Activated T-helper 17 cell treated with anti-CD3 and anti-CD28 coated beads, Interleukin-2, amount 50 U/mL, for 72 hours (primary cell): ENCODE measurements at regions not wholly inside any gene's neighbourhood (a gene's known extent, or its start where the extent isn't known, plus 50 kb on each side); places are given as distances from the start of the nearest gene placed in this dataset.

Source experiments
- ATAC-seq: fragments of 150-1000 bp; cut with Tn5 transposase; replicated peaks from 2 replicates; pipeline ENCODE4 v1.10.0; 2021; ENCODE audit warnings: mild to moderate bottlenecking, moderate library complexity
- H3K27ac Mint-ChIP-seq: one replicate; pipeline ENCODE4 v1.8.0; 2022; ENCODE audit warnings: mixed read lengths
- H3K27me3 Mint-ChIP-seq: one replicate; pipeline ENCODE4 v1.8.0; 2022; ENCODE audit warnings: mixed read lengths
- H3K36me3 Mint-ChIP-seq: one replicate; pipeline ENCODE4 v1.8.0; 2022; ENCODE audit warnings: low read depth, mild to moderate bottlenecking, mixed read lengths
- H3K4me1 Mint-ChIP-seq: one replicate; pipeline ENCODE4 v1.8.0; 2022; ENCODE audit warnings: mixed read lengths
- H3K4me3 Mint-ChIP-seq: one replicate; pipeline ENCODE4 v1.8.0; 2022; ENCODE audit warnings: mild to moderate bottlenecking, mixed read lengths
- H3K9me3 Mint-ChIP-seq: one replicate; pipeline ENCODE4 v1.8.0; 2022; ENCODE audit warnings: mixed read lengths

DNA sequence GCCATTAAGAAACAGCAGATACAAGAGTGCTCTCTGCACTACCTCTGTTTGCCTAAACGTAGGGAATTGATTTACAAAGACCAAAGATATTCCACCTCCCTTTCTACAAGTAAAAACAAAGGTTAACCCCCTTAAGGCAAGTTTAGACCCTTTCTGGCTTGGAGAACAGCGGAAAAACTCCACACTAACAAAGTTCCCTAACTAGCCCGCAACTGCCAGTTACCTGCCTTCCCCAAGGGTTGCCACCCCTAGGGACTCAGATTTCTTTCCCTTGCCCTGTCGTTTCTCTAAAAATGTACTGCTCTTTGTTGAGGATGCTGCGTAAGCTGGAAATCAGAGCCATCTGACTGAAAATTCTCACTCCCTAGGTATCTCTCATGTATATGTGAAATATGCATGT is 627.5 kb upstream of the SOX11 start:
- Mint-ChIP-seq H3K27me3 (no peaks in the 10 kb centered on the region), H3K27ac (no peak overlapping the region), H3K4me1 (no peaks in the 10 kb centered on the region), H3K9me3 (peaks cover 12% of the 10 kb centered on the region), H3K36me3 (no peaks in the 10 kb centered on the region), H3K4me3 (no peak overlapping the region)
- no peak for ATAC-seq

DNA sequence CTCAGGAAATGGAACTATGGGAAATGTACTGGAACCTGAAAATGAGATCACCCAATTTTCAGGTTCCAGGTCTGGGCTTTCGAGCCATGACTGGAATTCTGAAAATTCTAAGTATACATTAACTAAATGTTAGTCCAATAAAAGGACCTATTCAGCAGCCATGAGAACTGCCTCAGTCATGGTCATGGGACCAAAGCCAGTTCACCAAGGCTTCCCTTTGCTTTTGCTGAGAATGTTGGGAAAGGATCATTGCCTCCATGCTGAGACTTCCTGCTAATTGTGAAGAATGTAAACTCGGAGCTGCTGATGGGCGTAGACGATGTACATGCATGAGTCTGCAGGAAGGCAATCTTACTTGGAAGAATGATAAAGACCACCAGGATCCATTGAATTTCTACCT is 624.4 kb upstream of the SOX11 start:
- Mint-ChIP-seq H3K27me3 (no peaks in the 10 kb centered on the region), H3K4me3 (no peak overlapping the region), H3K27ac (no peak overlapping the region), H3K9me3 (peaks cover 17% of the 10 kb centered on the region), H3K4me1 (no peaks in the 10 kb centered on the region), H3K36me3 (no peaks in the 10 kb centered on the region)
- no peak for ATAC-seq

DNA sequence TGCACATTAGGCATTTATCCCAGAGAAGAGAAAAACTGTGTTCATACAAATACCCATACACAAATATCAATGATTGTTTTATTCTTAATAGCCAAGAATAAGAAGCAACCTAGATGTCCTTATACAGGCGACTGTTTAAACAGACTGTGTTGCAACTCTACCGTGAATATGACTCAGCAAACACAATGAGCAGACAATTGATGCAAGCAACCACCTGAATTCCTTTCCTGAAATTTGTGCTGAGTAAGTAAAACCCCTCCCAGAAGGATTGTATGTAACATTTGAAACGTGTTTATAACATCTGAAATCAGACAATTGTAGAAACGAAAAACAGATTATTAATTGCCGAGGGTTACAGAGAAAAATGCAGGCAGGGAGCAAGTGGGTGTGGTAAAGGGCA is 621.9 kb upstream of the SOX11 start:
- H3K4me3 Mint-ChIP-seq, result no peak overlapping the region
- ATAC-seq, result no peak
- H3K27me3 Mint-ChIP-seq, result no peaks in the 10 kb centered on the region
- H3K9me3 Mint-ChIP-seq, result peaks cover 15% of the 10 kb centered on the region
- no peaks in the 10 kb centered on the region for H3K4me1 Mint-ChIP-seq
- no peaks in the 10 kb centered on the region for H3K36me3 Mint-ChIP-seq
- H3K27ac Mint-ChIP-seq, result no peak overlapping the region

DNA sequence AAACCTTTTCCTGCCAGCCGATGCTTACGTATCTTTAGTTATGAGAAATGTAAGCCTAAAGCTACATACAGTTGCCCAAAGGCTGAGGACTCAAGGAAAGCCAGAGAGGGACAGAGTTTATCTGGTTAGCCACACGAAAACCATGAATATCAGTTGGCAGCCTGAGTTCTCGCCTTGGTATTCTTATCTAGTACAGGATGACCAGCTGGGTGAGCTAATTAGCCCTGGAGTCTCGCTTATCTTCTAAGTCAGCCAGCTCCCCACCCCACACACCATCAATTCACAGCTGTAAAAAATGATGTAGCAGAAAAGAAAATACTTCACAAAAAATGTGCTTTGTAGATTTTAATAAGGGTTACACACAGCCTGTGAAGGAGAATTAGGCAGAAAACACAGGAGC is 617.5 kb upstream of the SOX11 start:
- Mint-ChIP-seq H3K4me3 (no peak overlapping the region), H3K4me1 (no peaks in the 10 kb centered on the region), H3K27ac (no peak overlapping the region), H3K9me3 (peaks cover 24% of the 10 kb centered on the region), H3K27me3 (no peaks in the 10 kb centered on the region), H3K36me3 (no peaks in the 10 kb centered on the region)
- ATAC-seq, result no peak

DNA sequence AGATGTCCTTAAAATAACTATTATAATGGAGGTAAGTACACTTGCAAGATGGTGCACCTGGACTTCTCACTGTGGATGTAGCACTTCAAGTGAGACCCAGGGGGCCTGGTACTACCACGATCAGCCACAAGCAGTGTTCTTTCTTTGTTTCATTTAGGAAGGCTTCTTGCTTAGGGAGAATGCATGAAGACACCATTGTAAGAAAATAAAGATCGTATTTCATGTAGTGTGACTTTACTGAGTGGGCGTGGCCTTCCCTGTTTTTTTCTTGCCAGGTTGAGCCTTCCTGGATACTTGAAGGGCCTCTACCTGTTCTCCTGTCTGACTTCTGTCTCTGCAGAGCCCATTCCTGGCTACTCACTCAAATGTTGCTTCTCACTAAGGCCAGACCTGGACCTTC is 615.6 kb upstream of the SOX11 start:
- Mint-ChIP-seq H3K4me3 (no peak overlapping the region), H3K36me3 (no peaks in the 10 kb centered on the region), H3K9me3 (peaks cover 30% of the 10 kb centered on the region), H3K27me3 (no peaks in the 10 kb centered on the region), H3K27ac (no peak overlapping the region), H3K4me1 (no peaks in the 10 kb centered on the region)
- ATAC-seq, result no peak

DNA sequence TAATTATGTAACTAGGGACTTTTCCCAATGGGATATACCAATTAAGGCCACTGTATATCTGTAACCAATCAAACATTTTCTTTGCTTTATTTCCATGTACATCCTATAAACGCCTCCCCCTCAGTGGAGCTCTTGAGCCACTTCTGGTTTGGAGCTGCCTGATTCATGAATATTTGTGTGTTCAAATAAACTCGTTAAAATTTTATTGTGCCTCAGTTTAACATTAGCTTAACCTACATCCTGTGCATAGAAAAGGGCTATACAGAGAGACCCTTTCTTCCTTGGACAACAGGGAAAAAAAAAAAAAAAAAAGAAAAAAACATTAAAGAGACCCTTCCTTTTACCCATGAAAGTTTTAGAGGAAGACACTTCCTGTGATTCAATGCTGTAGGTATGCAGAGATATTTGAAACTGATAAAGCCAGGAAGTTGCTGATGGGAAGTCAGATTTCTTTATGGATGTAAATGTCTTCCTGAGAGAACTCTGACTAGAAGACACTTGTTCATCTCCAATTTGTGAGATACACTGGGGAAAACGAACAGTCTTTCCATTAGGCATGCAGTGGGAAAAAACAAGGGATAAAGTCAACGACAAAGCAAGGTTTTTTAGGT is 614.6 kb upstream of the SOX11 start:
- no peaks in the 10 kb centered on the region for H3K36me3 Mint-ChIP-seq
- H3K4me1 Mint-ChIP-seq, result no peaks in the 10 kb centered on the region
- no peak overlapping the region for H3K27ac Mint-ChIP-seq
- no peaks in the 10 kb centered on the region for H3K27me3 Mint-ChIP-seq
- peaks cover 25% of the 10 kb centered on the region for H3K9me3 Mint-ChIP-seq
- no peak for ATAC-seq
- no peak overlapping the region for H3K4me3 Mint-ChIP-seq

DNA sequence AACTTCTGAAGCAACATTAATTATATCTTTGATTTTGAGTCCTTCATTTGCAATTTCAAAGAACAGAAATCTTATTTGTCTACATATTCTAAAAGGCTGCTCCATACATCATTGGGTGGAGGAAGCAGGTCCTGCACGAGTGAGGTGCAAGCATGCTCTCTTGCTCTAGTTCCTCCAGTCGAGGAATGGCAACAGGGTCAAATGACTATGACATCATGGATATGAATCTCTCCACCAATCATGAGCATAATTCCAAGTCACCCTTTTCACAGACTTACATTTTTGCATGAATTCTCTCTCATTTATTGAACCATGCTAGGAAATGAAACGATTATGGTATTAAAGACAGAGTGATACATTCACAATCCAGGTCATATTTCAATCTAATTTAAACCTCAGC is 608.8 kb upstream of the SOX11 start:
- no peak for ATAC-seq
- Mint-ChIP-seq H3K4me3 (no peak overlapping the region), H3K4me1 (no peaks in the 10 kb centered on the region), H3K27me3 (no peaks in the 10 kb centered on the region), H3K27ac (no peak overlapping the region), H3K36me3 (no peaks in the 10 kb centered on the region), H3K9me3 (peaks cover 26% of the 10 kb centered on the region)

DNA sequence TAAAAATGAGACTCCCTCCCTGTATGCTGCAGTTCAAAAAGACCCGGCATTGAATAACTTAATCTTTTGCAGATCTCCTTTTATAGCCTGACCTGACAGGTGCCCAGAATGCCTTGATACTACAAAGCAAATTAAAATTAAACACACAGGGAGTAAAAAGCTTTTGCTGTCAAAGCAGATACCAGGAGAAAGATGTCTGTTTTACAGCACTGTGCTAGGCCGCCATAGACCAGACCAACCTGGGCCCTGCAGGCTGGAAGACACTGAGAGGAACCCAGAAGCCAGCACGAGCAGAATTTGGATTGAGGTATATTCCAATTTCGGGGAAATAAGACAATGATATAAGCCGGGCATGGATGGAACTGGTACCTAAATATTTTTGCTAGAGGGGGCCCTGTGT is 602.8 kb upstream of the SOX11 start:
- H3K36me3 Mint-ChIP-seq, result no peaks in the 10 kb centered on the region
- H3K4me3 Mint-ChIP-seq, result no peak overlapping the region
- H3K9me3 Mint-ChIP-seq, result peaks cover 16% of the 10 kb centered on the region
- H3K27me3 Mint-ChIP-seq, result no peaks in the 10 kb centered on the region
- H3K4me1 Mint-ChIP-seq, result no peaks in the 10 kb centered on the region
- no peak overlapping the region for H3K27ac Mint-ChIP-seq
- ATAC-seq, result no peak

DNA sequence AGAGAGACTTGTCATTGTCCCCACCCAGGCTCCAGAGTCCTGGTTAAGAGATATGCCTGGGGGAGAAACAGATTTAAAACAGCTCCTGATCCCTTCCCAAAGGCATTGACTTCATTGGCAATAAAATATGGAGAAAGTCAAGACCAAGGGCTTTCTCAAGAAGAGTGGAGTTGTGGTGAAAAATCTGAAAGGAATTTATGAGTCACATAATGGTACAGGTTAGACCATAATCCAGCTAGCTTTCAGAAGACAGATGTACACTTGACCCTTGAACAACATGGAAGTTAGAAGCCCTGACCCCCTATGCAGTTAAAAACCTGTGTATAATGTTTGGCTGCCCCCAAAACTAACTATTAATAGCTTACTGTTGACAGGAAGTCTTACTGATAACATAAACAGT is 599.1 kb upstream of the SOX11 start:
- ATAC-seq, result no peak
- peaks cover 4% of the 10 kb centered on the region for H3K9me3 Mint-ChIP-seq

DNA sequence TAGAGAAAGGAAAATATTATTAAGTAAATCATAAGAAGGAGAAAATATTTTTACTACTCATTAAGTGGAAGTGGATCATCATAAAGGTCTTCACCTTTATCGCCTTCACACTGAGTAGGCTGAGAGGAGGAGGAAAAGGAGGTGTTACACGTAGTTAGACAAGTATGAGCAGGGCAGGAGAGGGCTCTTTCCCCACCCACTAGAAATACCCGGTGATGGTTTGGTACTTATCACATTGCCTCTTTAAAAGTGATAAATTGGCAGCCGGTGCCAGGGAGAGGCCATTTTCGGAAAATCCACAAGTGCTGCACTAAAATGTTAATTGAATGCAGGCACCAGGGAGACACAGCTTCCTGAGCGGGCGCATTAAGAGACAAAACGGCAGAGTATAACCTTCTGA is 598.7 kb upstream of the SOX11 start:
- H3K9me3 Mint-ChIP-seq, result peaks cover 4% of the 10 kb centered on the region
- no peaks in the 10 kb centered on the region for H3K27me3 Mint-ChIP-seq
- no peaks in the 10 kb centered on the region for H3K4me1 Mint-ChIP-seq
- ATAC-seq, result no peak
- H3K4me3 Mint-ChIP-seq, result no peak overlapping the region
- H3K36me3 Mint-ChIP-seq, result no peaks in the 10 kb centered on the region
- H3K27ac Mint-ChIP-seq, result no peak overlapping the region

More for the DNA sequence above, 599.1 kb upstream of the SOX11 start:
- Mint-ChIP-seq H3K4me3 (no peak overlapping the region), H3K27ac (no peak overlapping the region), H3K4me1 (no peaks in the 10 kb centered on the region), H3K36me3 (no peaks in the 10 kb centered on the region), H3K27me3 (no peaks in the 10 kb centered on the region)

DNA sequence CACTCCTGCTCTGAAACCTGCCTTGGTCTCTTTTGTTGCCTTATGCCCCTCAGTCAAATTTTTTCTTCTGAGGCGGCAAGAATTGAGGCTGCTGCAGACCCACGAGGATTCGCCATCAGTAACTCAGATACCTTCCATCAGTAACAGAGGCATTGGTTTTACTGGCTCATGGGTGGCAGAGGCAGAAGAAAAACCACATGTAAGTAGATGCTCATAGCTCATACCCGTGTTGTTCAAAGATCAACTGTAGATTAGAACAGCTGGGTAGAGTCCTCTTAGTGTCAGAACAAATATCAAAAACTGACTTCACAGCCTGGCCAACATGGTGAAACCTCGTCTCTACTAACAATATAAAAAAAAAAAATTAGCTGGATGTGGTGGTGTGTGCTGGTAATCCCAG is 598.0 kb upstream of the SOX11 start:
- no peaks in the 10 kb centered on the region for H3K4me1 Mint-ChIP-seq
- H3K36me3 Mint-ChIP-seq, result no peaks in the 10 kb centered on the region
- ATAC-seq, result no peak
- H3K4me3 Mint-ChIP-seq, result no peak overlapping the region
- H3K27me3 Mint-ChIP-seq, result no peaks in the 10 kb centered on the region
- peaks cover 8% of the 10 kb centered on the region for H3K9me3 Mint-ChIP-seq
- no peak overlapping the region for H3K27ac Mint-ChIP-seq

DNA sequence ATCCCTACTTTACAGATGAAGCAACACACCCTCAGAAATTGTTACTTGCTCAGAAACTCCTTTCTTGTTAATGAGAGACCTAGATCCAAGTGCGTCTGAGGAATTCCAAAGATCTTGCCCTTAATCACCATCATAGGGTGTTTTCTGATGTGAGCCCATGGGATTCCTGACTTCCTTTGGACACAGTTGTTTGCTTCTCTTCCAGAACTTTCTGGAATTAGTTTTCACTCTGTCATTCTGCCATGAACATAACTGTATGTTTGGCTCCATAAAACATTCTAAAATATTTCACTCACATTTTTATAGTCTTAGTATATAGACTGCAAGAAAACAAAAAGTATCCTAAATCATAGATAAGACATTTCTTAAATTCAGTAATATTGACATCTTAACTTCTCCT is 593.9 kb upstream of the SOX11 start:
- Mint-ChIP-seq H3K27me3 (no peaks in the 10 kb centered on the region), H3K9me3 (peaks cover 19% of the 10 kb centered on the region), H3K4me1 (no peaks in the 10 kb centered on the region), H3K27ac (no peak overlapping the region), H3K36me3 (no peaks in the 10 kb centered on the region), H3K4me3 (no peak overlapping the region)
- no peak for ATAC-seq

DNA sequence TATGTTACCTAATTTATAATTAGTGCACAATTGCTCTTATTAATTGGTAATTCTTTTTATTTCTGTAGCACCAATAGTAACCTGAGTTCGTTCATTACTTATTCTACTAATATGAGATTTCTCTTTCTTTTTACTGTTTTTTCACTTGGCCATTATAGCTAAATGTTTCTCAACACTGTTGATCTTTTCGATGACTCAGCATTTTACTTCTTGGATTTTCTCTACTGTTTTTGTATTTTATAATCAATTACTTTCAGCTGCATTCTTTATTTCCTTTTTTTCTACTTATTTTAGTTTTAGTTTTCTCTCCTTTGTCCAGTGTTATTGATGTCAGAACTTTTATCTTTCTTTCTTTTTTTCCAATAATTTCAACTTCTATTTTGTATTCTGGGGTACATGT is 589.4 kb upstream of the SOX11 start:
- no peak overlapping the region for H3K27ac Mint-ChIP-seq
- no peaks in the 10 kb centered on the region for H3K36me3 Mint-ChIP-seq
- ATAC-seq, result no peak
- peaks cover 17% of the 10 kb centered on the region for H3K9me3 Mint-ChIP-seq
- no peak overlapping the region for H3K4me3 Mint-ChIP-seq
- H3K27me3 Mint-ChIP-seq, result no peaks in the 10 kb centered on the region
- no peaks in the 10 kb centered on the region for H3K4me1 Mint-ChIP-seq

DNA sequence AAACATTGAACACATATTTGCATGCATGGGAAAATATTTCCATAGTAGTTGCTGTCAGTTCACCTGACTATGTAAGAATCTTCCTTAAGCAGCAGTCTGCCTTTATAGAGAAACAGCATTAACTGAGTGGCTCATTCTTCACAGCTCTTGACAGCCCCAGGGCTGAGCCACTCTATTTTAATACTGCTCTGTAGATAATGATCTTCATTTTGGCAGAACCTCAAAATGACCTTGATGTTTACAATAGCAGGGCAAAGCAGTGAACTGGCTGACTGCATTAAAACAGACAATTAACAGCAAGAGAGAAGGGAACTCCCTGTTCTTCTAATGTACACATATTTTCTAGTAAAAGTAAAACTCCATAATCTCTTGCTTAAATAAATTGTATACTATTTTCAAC is 580.6 kb upstream of the SOX11 start:
- Mint-ChIP-seq H3K27ac (no peak overlapping the region), H3K27me3 (no peaks in the 10 kb centered on the region), H3K4me1 (no peaks in the 10 kb centered on the region), H3K4me3 (no peak overlapping the region), H3K9me3 (peaks cover 24% of the 10 kb centered on the region), H3K36me3 (no peaks in the 10 kb centered on the region)
- no peak for ATAC-seq

DNA sequence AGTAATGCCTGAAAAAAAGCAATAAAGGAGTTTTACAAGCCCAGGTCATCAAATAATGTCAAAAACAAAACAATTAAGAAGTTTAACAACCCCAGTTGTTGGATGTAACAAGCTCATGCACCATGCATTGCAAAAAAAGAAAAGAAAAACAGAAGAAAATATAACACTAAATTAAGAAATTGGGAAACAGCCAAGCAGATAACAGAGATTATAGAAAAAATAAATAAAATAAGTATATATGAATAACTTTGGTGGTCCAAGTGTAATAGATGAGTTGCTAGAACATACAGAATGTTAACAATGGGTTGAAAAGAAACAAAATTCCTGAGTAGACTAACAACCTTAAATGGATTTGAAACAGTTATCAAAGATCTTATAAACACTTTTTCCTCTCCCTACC is 573.1 kb upstream of the SOX11 start:
- Mint-ChIP-seq H3K4me1 (no peaks in the 10 kb centered on the region), H3K27me3 (no peaks in the 10 kb centered on the region), H3K36me3 (no peaks in the 10 kb centered on the region), H3K27ac (no peak overlapping the region), H3K4me3 (no peak overlapping the region), H3K9me3 (peaks cover 7% of the 10 kb centered on the region)
- no peak for ATAC-seq

DNA sequence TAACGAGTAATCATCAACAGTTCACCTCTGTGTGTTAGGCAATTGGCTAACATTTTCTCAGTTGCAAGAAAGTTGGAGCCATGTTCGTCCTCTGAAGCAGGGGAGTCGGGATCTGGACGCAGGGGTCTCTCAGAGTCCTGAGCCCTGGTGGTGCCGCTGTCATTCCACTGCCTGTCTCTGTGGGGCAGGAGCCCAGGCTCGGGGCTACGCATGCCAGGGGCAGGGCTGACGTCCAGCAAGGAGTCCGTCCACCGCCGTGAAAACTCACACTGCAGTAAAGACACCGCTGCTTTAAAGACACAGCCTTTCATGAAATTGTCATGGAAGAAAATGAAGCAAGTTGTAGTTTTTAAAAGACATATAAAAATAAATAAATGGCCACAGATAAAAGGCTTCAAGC is 571.1 kb upstream of the SOX11 start:
- peaks cover 7% of the 10 kb centered on the region for H3K9me3 Mint-ChIP-seq
- no peak overlapping the region for H3K27ac Mint-ChIP-seq
- H3K36me3 Mint-ChIP-seq, result no peaks in the 10 kb centered on the region
- ATAC-seq, result no peak
- H3K4me3 Mint-ChIP-seq, result no peak overlapping the region
- H3K4me1 Mint-ChIP-seq, result no peaks in the 10 kb centered on the region
- H3K27me3 Mint-ChIP-seq, result no peaks in the 10 kb centered on the region
